ENCODE measurements at regions not wholly inside any gene's neighbourhood (a gene's known extent, or its start where the extent isn't known, plus 50 kb on each side); places are given as distances from the start of the nearest gene placed in this dataset.
"Not testable (repeated sequence)": the region's sequence is repeated elsewhere in the genome, so short reads cannot be mapped to it uniquely, and the experiment has no call there.

- no peak for DNase-seq
Measured at GRCh38 chr5:5782402-5782801, 359.9 kb downstream of the ICE1 start.

GRCh38 chr5:5781335-5781734 is 358.9 kb downstream of the ICE1 start:
- no peak for DNase-seq

GRCh38 chr5:5780253-5780652 is 357.8 kb downstream of the ICE1 start:
- no peak for DNase-seq

- DNase-seq: no peak
Measured at GRCh38 chr5:5777013-5777412, 354.5 kb downstream of the ICE1 start.

- no peak for DNase-seq
Measured at GRCh38 chr5:5772202-5772601, 349.7 kb downstream of the ICE1 start.

- DNase-seq: no peak
Measured at GRCh38 chr5:5770825-5771224, 348.3 kb downstream of the ICE1 start.

- DNase-seq: no peak
Measured at GRCh38 chr5:5767286-5767928, 344.9 kb downstream of the ICE1 start.

- DNase-seq: no peak
Measured at GRCh38 chr5:5765066-5765850, 342.8 kb downstream of the ICE1 start.

- no peak for DNase-seq
Measured at GRCh38 chr5:5764246-5764645, 341.8 kb downstream of the ICE1 start.

GRCh38 chr5:5756762-5757161 is 334.3 kb downstream of the ICE1 start:
- DNase-seq: no peak

GRCh38 chr5:5755888-5756287 is 333.4 kb downstream of the ICE1 start:
- DNase-seq: no peak

- DNase-seq: no peak
Measured at GRCh38 chr5:5752844-5753243, 330.4 kb downstream of the ICE1 start.

- no peak for DNase-seq
Measured at GRCh38 chr5:5751987-5752386, 329.5 kb downstream of the ICE1 start.

- DNase-seq: no peak
Measured at GRCh38 chr5:5751498-5751897, 329.0 kb downstream of the ICE1 start.

- no peak for DNase-seq
Measured at GRCh38 chr5:5741418-5741817, 318.9 kb downstream of the ICE1 start.

GRCh38 chr5:5739490-5739945 is 317.0 kb downstream of the ICE1 start:
- no peak for DNase-seq

GRCh38 chr5:5738797-5739489 is 316.5 kb downstream of the ICE1 start:
- DNase-seq: no peak

- no peak for DNase-seq
Measured at GRCh38 chr5:5736007-5736406, 313.5 kb downstream of the ICE1 start.

- not testable (repeated sequence) for DNase-seq
Measured at GRCh38 chr5:5733058-5733457, 310.6 kb downstream of the ICE1 start.

GRCh38 chr5:5726401-5726800 is 303.9 kb downstream of the ICE1 start:
- DNase-seq: no peak

- no peak for DNase-seq
Measured at GRCh38 chr5:5721881-5722280, 299.4 kb downstream of the ICE1 start.

GRCh38 chr5:5719292-5719691 is 296.8 kb downstream of the ICE1 start:
- no peak for DNase-seq

- DNase-seq: no peak
Measured at GRCh38 chr5:5716665-5717064, 294.2 kb downstream of the ICE1 start.

- DNase-seq: no peak
Measured at GRCh38 chr5:5711592-5711991, 289.1 kb downstream of the ICE1 start.
